Cerebellar cortex (tissue), 1 donor: ENCODE measurements at regions not wholly inside any gene's neighbourhood (a gene's known extent, or its start where the extent isn't known, plus 50 kb on each side); places are given as distances from the start of the nearest gene placed in this dataset.

Source experiments
- DNase-seq: peaks from one replicate; pipeline ENCODE4 v3.0.0-alpha.2; 2015; ENCODE audit warnings: low spot score

- no peak for DNase-seq
Measured at GRCh38 chr5:3036041-3036788, 284.7 kb upstream of the IRX2 start.

GRCh38 chr5:3035452-3035851 lies 284.0 kb upstream of the IRX2 start:
- no peak for DNase-seq

GRCh38 chr5:3034881-3035280 lies 283.4 kb upstream of the IRX2 start:
- DNase-seq, result no peak

- no peak for DNase-seq
Measured at GRCh38 chr5:3034449-3034848, 283.0 kb upstream of the IRX2 start.

- DNase-seq, result no peak
Measured at GRCh38 chr5:3033033-3033755, 281.7 kb upstream of the IRX2 start.

GRCh38 chr5:3032513-3032912 lies 281.0 kb upstream of the IRX2 start:
- DNase-seq, result no peak

GRCh38 chr5:3031733-3032378 lies 280.4 kb upstream of the IRX2 start:
- no peak for DNase-seq

GRCh38 chr5:3030511-3031165 lies 279.2 kb upstream of the IRX2 start:
- DNase-seq, result no peak

- no peak for DNase-seq
Measured at GRCh38 chr5:3029396-3029795, 277.9 kb upstream of the IRX2 start.

- no peak for DNase-seq
Measured at GRCh38 chr5:3027866-3028635, 276.6 kb upstream of the IRX2 start.

- no peak for DNase-seq
Measured at GRCh38 chr5:3027185-3027865, 275.8 kb upstream of the IRX2 start.

GRCh38 chr5:3026651-3027050 lies 275.2 kb upstream of the IRX2 start:
- no peak for DNase-seq

GRCh38 chr5:3026099-3026498 lies 274.6 kb upstream of the IRX2 start:
- DNase-seq, result no peak

- no peak for DNase-seq
Measured at GRCh38 chr5:3025392-3025791, 273.9 kb upstream of the IRX2 start.

GRCh38 chr5:3024976-3025375 lies 273.5 kb upstream of the IRX2 start:
- DNase-seq, result no peak

- no peak for DNase-seq
Measured at GRCh38 chr5:3024554-3024953, 273.1 kb upstream of the IRX2 start.

GRCh38 chr5:3024126-3024525 lies 272.6 kb upstream of the IRX2 start:
- DNase-seq, result no peak

- DNase-seq, result no peak
Measured at GRCh38 chr5:3023656-3024055, 272.2 kb upstream of the IRX2 start.

GRCh38 chr5:3022665-3023064 lies 271.2 kb upstream of the IRX2 start:
- DNase-seq, result no peak

GRCh38 chr5:3020426-3020825 lies 268.9 kb upstream of the IRX2 start:
- no peak for DNase-seq

GRCh38 chr5:3019045-3019444 lies 267.6 kb upstream of the IRX2 start:
- DNase-seq, result no peak

GRCh38 chr5:3011764-3012017 lies 260.2 kb upstream of the IRX2 start:
- no peak for DNase-seq
